A204.1 (cell line): ENCODE measurements at regions not wholly inside any gene's neighbourhood (a gene's known extent, or its start where the extent isn't known, plus 50 kb on each side); places are given as distances from the start of the nearest gene placed in this dataset.

ENCODE experiments used
- FAIRE-seq: peaks from 2 replicates; lab custom pipeline; 2012; peaks lifted over from hg19 to GRCh38; lab: Jason Lieb, UNC

GRCh38 chr2:6667326-6667725 is 198.4 kb downstream of the CMPK2 start:
- no peak for FAIRE-seq

DNA sequence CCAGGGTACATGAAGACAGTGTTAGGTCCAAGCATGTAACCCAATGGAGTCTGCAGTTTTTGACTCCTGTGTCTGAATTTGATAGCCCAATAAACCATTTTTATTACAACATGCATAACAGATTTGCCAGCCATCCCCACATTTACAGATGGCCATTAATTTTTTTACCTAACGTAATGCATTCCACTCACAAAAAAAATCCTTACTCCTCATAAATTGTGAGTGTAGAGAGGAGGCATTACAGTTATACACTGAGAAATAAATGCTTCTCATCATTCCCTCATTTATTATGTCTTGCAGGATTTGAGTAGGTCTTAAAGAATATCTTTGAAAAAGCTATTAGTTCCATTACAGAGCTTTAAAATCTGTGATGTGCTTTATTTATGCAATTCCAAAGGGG is 193.8 kb downstream of the CMPK2 start:
- no peak for FAIRE-seq

- no peak for FAIRE-seq
These were observed 191.3 kb downstream of the CMPK2 start for GRCh38 chr2:6674381-6674780.

DNA sequence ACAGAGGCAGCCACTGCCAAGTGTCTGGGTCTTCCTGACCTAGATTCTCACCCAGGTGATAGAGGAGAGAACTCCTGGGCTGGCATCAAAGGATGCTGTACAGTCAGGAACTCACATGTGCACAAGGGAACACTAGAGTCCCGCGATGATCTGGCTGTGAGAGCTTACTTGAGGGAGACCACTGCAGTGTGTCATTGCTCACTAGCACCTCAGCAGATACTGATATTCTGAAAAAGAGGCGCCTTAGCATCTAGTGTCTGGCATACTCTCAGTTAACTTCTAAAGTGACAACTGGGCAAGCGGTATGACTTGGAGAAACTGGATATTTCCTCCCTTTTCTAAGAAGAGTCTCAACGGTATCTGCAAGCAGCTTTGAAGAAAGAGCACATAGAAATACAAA is 189.9 kb downstream of the CMPK2 start:
- FAIRE-seq, result no peak

DNA sequence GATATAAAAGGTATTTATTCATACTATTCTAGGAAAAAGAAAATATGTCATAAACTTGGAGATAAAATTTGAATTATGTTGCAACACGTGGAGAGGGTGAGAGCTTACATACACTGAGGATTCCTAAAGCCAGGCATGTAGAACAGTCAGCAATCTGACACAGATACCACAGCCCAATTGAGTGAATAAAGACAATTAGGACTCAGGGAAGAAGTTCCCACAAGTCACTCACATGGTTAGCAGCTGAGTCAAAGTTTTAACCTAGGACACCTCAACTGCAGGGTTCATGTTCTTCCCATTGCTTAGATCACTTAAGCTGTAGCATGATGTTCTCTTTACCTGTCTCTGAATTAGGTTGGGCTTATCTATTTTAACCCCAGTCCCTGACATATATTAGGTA is 189.5 kb downstream of the CMPK2 start:
- FAIRE-seq, result no peak

GRCh38 chr2:6676776-6677175 is 188.9 kb downstream of the CMPK2 start:
- FAIRE-seq, result no peak

- no peak for FAIRE-seq
These were observed 186.2 kb downstream of the CMPK2 start for GRCh38 chr2:6679471-6679870.

- FAIRE-seq, result no peak
These were observed 182.2 kb downstream of the CMPK2 start for GRCh38 chr2:6683516-6683915.

DNA sequence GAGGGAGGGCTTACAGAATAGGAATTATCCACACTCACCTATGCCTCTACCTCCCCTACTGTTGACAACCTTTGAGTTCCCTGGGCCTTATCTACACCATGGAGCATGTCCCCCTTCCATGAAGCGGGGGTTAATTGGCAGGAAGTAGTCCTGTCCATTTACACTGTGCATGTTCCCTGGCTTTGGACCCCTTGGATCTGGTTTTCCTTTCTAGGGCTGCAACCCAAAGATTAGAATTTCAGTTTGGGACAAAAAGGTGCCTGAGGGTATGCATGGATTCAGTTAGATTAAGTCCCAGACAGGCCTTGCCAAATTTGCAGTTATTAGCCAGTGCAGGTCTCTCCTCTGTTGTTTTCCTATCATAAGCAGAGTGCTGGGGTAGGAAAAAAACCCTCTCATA is 180.3 kb downstream of the CMPK2 start:
- no peak for FAIRE-seq

- no peak for FAIRE-seq
These were observed 173.7 kb downstream of the CMPK2 start for GRCh38 chr2:6692056-6692455.

- no peak for FAIRE-seq
These were observed 172.9 kb downstream of the CMPK2 start for GRCh38 chr2:6692819-6693218.

GRCh38 chr2:6694555-6694954 is 171.2 kb downstream of the CMPK2 start:
- no peak for FAIRE-seq

- no peak for FAIRE-seq
These were observed 165.4 kb downstream of the CMPK2 start for GRCh38 chr2:6700335-6700734.

GRCh38 chr2:6704077-6704476 is 161.6 kb downstream of the CMPK2 start:
- FAIRE-seq, result no peak

- FAIRE-seq, result no peak
These were observed 144.3 kb downstream of the CMPK2 start for GRCh38 chr2:6721395-6721794.

DNA sequence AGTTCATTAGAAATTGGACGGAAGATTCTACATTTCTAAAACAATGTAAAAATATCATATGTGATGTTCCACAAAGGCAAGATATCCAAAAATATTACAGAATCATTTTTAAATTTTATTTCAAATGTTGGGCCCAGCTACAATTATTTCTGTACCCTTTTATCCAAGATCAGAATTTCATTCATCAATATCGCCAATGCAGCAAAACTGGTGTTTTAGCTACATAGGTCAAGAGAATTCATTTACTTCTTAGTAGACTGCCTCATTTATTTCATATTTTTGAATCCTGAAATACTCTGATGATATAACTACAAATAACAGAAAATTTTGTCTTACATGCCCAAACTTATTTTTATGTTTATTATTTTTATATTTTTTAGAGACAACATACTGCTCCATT is 143.1 kb downstream of the CMPK2 start:
- FAIRE-seq, result no peak

DNA sequence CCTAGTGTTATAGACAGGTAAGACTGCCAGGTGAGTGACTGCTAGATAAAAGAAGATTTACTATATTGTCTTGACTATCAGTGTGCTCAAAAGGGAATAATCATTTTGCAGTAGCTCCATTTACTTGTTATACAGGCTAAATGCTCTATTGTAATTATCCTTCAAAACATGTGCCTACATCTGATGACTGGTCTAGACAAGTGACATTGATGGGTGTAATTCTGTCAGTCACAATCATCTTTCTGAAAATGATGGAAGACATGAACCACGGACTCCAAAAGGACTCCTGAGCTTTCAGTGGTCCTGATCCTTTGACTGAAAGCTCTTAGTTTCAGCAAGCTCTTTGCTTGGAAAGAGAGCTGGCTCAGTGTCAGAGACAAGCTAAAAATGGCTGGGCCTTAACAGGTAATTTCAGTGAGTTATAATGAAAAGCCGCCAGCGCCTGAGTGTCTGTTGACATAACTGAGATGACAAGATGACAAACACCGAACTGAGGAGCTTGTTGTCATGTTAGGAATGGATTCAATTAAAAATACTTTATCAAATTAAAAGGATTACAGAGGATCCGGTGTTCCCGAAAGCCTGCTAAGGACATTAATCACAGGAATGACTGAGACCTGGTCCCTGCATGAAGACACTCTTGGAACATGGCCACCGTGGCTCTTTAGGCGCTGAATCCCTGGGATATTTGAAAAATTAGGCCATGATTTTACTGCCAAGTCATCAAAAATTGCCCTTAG is 141.7 kb downstream of the CMPK2 start:
- no peak for FAIRE-seq

DNA sequence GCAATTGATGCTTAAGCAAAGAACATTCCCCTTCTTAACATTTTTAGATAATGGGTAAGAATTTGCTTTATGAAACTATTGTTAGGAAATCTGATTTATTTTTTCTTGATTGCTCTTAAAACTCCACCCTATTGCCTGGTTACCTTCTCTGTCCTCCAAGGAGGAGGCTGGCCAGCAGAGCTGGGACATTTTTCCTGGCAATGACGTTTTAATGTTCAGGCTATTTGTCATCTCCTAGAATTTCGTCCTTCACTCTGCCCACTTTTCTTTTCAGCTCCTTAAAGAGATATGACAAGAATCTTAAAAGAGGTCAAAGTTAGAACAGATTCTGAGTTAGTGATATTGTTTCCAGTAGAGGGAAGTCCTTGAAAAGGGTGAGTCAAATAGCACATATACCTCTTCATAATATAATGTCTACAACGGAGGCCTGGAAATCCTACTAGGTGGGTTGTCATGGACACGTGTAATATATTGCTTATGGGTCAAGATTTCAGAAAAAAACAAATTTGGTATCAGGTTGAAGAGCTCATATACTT is 141.0 kb downstream of the CMPK2 start:
- FAIRE-seq, result no peak

DNA sequence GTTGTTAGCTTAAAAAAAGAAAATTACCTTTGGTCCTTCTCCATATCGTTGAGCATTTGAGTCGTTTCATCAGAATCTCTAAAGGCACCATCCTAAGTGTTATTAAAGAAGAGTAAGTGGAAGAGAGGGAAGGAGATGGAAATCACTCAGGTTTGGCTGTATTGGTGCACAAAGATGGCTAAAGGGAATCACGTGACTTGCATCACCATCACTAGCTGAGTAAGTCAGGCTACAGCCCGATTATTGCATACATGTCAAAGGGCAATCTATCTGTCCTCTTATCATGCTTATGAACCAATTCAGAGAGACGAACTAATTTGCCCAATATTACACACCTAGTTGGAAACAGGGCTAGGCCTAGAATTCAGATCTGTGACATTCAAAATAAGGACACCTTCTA is 137.6 kb downstream of the CMPK2 start:
- FAIRE-seq, result no peak

DNA sequence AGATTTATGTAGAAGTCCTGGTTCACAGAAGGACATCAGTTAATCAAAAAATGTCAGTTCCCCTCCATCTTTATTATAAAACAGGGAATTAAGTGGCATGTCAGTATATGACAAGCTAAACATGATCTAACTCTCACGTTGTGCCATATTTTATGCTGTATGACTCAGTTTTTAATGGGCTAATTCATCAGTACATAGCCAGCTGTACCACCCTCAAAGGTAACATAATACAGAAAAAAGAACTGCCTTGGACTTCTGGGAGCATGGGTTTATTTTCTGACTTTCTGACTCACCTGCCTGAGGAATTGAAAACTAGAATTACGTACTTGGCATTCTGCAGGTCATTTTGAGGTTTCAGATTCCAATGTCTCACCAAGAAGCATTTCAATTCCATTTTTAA is 135.7 kb downstream of the CMPK2 start:
- FAIRE-seq, result no peak

- no peak for FAIRE-seq
These were observed 134.8 kb downstream of the CMPK2 start for GRCh38 chr2:6730649-6731532.

DNA sequence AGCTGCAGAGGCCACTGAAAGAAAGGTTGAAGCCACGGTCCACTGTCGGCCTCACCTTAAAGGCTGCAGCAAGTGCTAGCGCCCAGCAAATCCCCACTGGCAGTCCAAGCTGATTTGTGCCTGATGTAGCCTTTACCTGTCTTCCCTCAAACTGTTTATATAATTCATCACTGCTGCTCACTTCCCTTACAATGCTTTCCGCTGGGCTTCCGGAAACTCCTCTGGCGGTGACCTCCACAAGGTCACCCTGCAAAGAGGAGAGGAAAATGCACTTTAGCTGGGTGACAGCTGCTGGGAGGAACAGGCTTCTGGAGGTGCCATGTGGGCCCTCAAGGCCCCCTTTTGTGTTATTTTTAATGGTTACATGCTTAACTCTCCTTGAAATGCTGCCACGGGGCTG is 126.2 kb downstream of the CMPK2 start:
- FAIRE-seq, result no peak

- no peak for FAIRE-seq
These were observed 124.5 kb downstream of the CMPK2 start for GRCh38 chr2:6741229-6741628.

- FAIRE-seq, result no peak
These were observed 121.7 kb downstream of the CMPK2 start for GRCh38 chr2:6744038-6744437.
